MM.1S (cell line): ENCODE measurements at regions not wholly inside any gene's neighbourhood (a gene's known extent, or its start where the extent isn't known, plus 50 kb on each side); places are given as distances from the start of the nearest gene placed in this dataset.

Experiments
- CTCF ChIP-seq: fragments of 300-600 bp; sonication (generic); IDR thresholded peaks from 2 replicates; pipeline ENCODE4 v1.5.1; 2016; ENCODE audit warnings: antibody characterized with exemption, low read length, mixed read lengths
- EZH2phosphoT487 ChIP-seq: fragments of 300-600 bp; sonication (generic); IDR thresholded peaks from 2 replicates; pipeline ENCODE4 v1.6.1; 2018; ENCODE audit warnings: antibody characterized with exemption, low read length

DNA sequence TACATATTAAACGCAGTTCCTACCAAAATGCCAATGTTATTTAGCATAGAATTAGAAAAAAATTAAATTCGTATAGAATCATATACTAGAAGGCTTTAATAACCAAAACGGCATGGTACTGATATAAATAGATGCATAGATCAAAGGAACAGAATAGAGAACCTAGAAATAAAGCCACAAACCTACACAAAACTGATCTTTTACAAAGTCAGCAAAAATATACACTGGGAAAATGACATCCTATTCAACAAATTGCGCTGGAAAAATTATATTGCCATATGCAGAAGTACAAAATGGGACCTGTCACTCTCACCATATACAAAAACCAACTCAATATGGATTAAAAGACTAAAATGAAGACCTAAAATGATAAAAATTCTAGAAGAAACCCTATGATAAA is 1882.6 kb downstream of the TP53TG3F start:
- TF ChIP-seq CTCF = no peak
- TF ChIP-seq EZH2phosphoT487 = no peak
